Loucy (cell line): ENCODE measurements at regions not wholly inside any gene's neighbourhood (a gene's known extent, or its start where the extent isn't known, plus 50 kb on each side); places are given as distances from the start of the nearest gene placed in this dataset.

Experiments
- EZH2phosphoT487 ChIP-seq: fragments of 200-600 bp; IDR thresholded peaks from 2 replicates; pipeline ENCODE4 v1.6.1; 2018; ENCODE audit warnings: antibody characterized with exemption, mild to moderate bottlenecking, moderate library complexity, borderline replicate concordance
- TF ChIP-seq, protein P1 (sequence below): fragments of 200-600 bp; sonication (generic); conservative IDR thresholded peaks from 2 replicates; pipeline ENCODE4 v1.5.1; 2014; ENCODE audit warnings: mild to moderate bottlenecking, antibody characterized with exemption, low read length

DNA sequence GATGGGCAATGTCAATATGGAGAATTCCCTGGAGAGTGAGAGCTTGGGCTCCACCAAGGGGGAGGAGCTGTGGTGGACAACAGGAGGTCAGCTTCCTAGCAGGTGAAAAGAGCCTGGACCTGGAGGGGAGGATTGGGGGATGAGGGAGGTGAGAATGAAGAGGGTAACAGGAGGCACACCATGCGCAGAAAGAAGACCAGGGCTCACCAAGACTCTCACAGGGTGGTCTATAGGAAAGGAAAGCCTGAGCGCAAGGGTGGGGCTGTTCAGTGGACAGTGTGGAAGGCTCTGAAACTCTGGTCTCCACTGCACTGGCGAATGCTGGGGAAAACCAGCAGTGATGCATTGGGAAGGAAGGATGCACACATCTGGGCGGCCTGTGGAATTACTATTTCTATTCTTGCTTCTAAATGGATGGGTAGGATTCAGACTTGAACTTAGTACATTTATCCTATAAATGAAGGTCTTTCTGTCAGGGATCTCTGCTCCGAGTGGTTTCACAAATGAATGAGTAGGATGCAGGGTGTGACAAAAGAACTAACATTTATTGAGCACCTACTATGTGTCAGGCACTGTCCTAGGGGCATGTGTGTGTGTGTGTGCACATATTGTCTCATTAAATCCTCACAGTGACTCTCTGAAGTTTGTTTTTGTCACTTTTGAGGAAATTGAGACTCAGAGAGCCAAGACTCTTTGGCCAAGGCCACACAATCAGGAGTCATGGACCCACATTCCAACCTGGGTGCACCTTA lies 152.7 kb downstream of the CD83 start:
- TF ChIP-seq, protein P1, sequence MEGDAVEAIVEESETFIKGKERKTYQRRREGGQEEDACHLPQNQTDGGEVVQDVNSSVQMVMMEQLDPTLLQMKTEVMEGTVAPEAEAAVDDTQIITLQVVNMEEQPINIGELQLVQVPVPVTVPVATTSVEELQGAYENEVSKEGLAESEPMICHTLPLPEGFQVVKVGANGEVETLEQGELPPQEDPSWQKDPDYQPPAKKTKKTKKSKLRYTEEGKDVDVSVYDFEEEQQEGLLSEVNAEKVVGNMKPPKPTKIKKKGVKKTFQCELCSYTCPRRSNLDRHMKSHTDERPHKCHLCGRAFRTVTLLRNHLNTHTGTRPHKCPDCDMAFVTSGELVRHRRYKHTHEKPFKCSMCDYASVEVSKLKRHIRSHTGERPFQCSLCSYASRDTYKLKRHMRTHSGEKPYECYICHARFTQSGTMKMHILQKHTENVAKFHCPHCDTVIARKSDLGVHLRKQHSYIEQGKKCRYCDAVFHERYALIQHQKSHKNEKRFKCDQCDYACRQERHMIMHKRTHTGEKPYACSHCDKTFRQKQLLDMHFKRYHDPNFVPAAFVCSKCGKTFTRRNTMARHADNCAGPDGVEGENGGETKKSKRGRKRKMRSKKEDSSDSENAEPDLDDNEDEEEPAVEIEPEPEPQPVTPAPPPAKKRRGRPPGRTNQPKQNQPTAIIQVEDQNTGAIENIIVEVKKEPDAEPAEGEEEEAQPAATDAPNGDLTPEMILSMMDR: no peak
- no peak for TF ChIP-seq EZH2phosphoT487
